Mesendoderm (in vitro differentiated cells): ENCODE measurements at regions not wholly inside any gene's neighbourhood (a gene's known extent, or its start where the extent isn't known, plus 50 kb on each side); places are given as distances from the start of the nearest gene placed in this dataset.

Experiments
- DNase-seq: peaks from one replicate; pipeline ENCODE4 v3.0.0; 2013
- H2AK5ac ChIP-seq: 2 replicates; pipeline ENCODE4 v1.6.1; 2013; ENCODE audit warnings: low read length, inconsistent platforms
- H2BK120ac ChIP-seq: 2 replicates; pipeline ENCODE4 v1.6.1; 2013; ENCODE audit warnings: low read depth, mild to moderate bottlenecking, low read length, moderate library complexity, mixed read lengths
- H2BK15ac ChIP-seq: replicated peaks from 2 replicates; pipeline ENCODE4 v1.6.1; 2013; ENCODE audit warnings: low read depth, mild to moderate bottlenecking, moderate library complexity
- H2BK5ac ChIP-seq: 2 replicates; pipeline ENCODE4 v1.6.1; 2013; ENCODE audit warnings: low read length, inconsistent platforms
- H3K18ac ChIP-seq: 2 replicates; pipeline ENCODE4 v1.6.1; 2013; ENCODE audit warnings: mild to moderate bottlenecking, low read length, mixed read lengths
- H3K23ac ChIP-seq: one replicate; pipeline ENCODE4 v1.6.1; 2013; ENCODE audit warnings: low read length
- H3K27ac ChIP-seq: 2 replicates; pipeline ENCODE4 v1.5.1; 2013; ENCODE audit warnings: low read depth, mild to moderate bottlenecking, inconsistent platforms, low read length, moderate library complexity
- H3K27me3 ChIP-seq: 2 replicates; pipeline ENCODE4 v1.6.1; 2013; ENCODE audit warnings: low read length, control low read depth, mild to moderate bottlenecking, inconsistent platforms; ENCODE audit not compliant: insufficient read depth, poor library complexity
- H3K36me3 ChIP-seq: 2 replicates; pipeline ENCODE4 v1.6.1; 2013; ENCODE audit warnings: low read length, inconsistent platforms; ENCODE audit not compliant: control insufficient read depth, insufficient read depth
- H3K4ac ChIP-seq: one replicate; pipeline ENCODE4 v1.6.1; 2013; ENCODE audit warnings: low read depth, mild to moderate bottlenecking, low read length, moderate library complexity
- H3K4me1 ChIP-seq: 2 replicates; pipeline ENCODE4 v1.6.1; 2013; ENCODE audit warnings: low read depth, low read length, inconsistent platforms; ENCODE audit not compliant: control insufficient read depth
- H3K4me2 ChIP-seq: 2 replicates; pipeline ENCODE4 v1.6.1; 2013; ENCODE audit warnings: low read length
- H3K4me3 ChIP-seq: 2 replicates; pipeline ENCODE4 v1.5.1; 2013; ENCODE audit warnings: mild to moderate bottlenecking, low read length
- H3K56ac ChIP-seq: one replicate; pipeline ENCODE4 v1.6.1; 2013; ENCODE audit warnings: low read length
- H3K79me1 ChIP-seq: 2 replicates; pipeline ENCODE4 v1.6.1; 2013; ENCODE audit warnings: low read length, inconsistent platforms
- H3K79me2 ChIP-seq: 2 replicates; pipeline ENCODE4 v1.6.1; 2013; ENCODE audit warnings: mild to moderate bottlenecking, low read length; ENCODE audit not compliant: control insufficient read depth, insufficient read depth
- H3K9ac ChIP-seq: 2 replicates; pipeline ENCODE4 v1.6.1; 2013; ENCODE audit warnings: low read length, inconsistent platforms
- H4K5ac ChIP-seq: one replicate; pipeline ENCODE4 v1.6.1; 2013; ENCODE audit warnings: low read length
- H4K8ac ChIP-seq: one replicate; pipeline ENCODE4 v1.6.1; 2013; ENCODE audit warnings: low read depth, mild to moderate bottlenecking, control low read depth, low read length, moderate library complexity
- WGBS: extraction: QIAGEN DNeasy Blood & Tissue Kit; methylation state at CpG from one replicate; pipeline ENCODE4 v1.1.7; 2013; ENCODE audit warnings: low lambda C conversion rate, missing lambda C conversion rate; ENCODE audit not compliant: insufficient coverage; ENCODE audit errors: extremely low coverage; 5-methylcytosine and 5-hydroxymethylcytosine counted together

DNA sequence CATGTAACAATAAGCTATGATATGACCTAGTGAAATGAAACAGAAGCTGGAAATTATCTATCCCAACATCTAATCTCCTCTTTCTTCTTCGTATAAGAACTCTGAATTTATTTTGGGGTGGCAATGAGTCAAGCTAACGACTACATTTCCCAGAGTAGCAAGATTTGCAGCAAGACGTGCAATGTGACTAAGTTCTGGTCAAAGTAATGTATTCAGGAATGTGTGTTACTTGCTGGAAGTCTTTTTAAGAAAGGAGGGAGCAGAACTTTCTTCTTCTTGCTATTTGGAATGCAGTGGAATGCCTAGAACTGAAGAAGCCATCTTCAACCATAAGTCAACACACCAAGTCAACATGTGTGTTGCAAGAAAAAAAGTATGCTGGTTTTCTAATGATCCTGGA is 406.6 kb upstream of the MEF2C start:
- WGBS, result no CpG with 5 or more reads among the region's 3 CpGs
- Histone ChIP-seq H3K9ac (no peak overlapping the region), H4K8ac (no peak overlapping the region), H2BK120ac (no peak overlapping the region), H3K79me1 (no peaks in the 10 kb centered on the region), H2AK5ac (no peak overlapping the region), H3K36me3 (no peaks in the 10 kb centered on the region), H3K27me3 (no peaks in the 10 kb centered on the region), H2BK5ac (no peak overlapping the region), H3K4ac (no peak overlapping the region), H3K27ac (no peak overlapping the region), H3K23ac (no peak overlapping the region), H3K18ac (no peak overlapping the region), H3K56ac (no peak overlapping the region), H3K4me2 (no peak overlapping the region), H2BK15ac (no peak overlapping the region), H4K5ac (no peak overlapping the region), H3K4me3 (no peak overlapping the region), H3K4me1 (no peaks in the 10 kb centered on the region), H3K79me2 (no peaks in the 10 kb centered on the region)
- no peak for DNase-seq

DNA sequence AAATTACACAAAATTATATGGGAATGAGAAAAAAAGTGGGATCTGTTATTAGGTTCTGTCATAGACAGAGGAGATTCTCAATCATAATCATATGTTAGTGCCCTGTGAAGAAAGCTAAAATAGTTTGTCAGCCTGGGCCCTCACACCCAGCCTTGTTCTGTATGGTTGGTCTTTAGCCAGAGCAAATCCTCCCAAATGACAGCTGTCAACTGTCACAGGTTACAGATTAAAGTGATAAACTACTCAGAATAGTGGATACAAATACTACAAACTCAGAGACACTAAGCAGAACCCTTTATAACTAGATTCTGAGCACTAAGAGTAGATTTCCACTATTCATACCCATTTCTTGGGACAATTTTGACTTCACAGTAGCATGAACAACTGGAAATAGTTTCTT is 405.0 kb upstream of the MEF2C start:
- Histone ChIP-seq H3K79me1 (no peaks in the 10 kb centered on the region), H3K4me3 (no peak overlapping the region), H2BK5ac (no peak overlapping the region), H3K27ac (no peak overlapping the region), H3K27me3 (no peaks in the 10 kb centered on the region), H2BK15ac (no peak overlapping the region), H3K79me2 (no peaks in the 10 kb centered on the region), H3K56ac (no peak overlapping the region), H3K4me1 (no peaks in the 10 kb centered on the region), H3K18ac (no peak overlapping the region), H4K5ac (no peak overlapping the region), H4K8ac (no peak overlapping the region), H2AK5ac (no peak overlapping the region), H3K4me2 (no peak overlapping the region), H3K36me3 (no peaks in the 10 kb centered on the region), H3K9ac (no peak overlapping the region), H3K4ac (no peak overlapping the region), H2BK120ac (no peak overlapping the region), H3K23ac (no peak overlapping the region)
- no peak for DNase-seq

DNA sequence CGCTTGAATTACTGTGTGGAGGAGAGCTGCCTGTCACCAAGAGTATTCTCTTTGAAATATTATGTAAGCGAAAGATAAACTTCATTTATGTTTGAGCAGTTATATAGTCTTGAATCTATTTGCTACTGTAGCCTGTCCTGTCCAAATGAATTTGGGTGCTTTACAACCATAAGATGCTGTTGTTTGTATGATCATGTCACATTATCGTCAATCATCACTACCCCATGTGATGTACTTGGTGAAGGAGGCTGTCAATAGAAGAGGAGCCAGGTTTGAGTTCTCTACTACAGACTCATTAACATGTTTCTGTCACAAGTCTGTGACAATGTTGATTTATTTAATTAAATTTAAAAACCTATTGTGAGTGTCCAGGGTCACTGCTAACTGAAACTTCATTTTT is 403.3 kb upstream of the MEF2C start:
- no peak overlapping the region for H4K5ac ChIP-seq
- no CpG with 5 or more reads among the region's 3 CpGs for WGBS
- no peak overlapping the region for H3K27ac ChIP-seq
- H3K56ac ChIP-seq, result no peak overlapping the region
- no peak overlapping the region for H2BK15ac ChIP-seq
- H3K36me3 ChIP-seq, result no peaks in the 10 kb centered on the region
- no peaks in the 10 kb centered on the region for H3K27me3 ChIP-seq
- no peak overlapping the region for H3K4me3 ChIP-seq
- no peaks in the 10 kb centered on the region for H3K79me1 ChIP-seq
- no peak overlapping the region for H2AK5ac ChIP-seq
- H3K9ac ChIP-seq, result no peak overlapping the region
- no peaks in the 10 kb centered on the region for H3K4me1 ChIP-seq
- H3K23ac ChIP-seq, result no peak overlapping the region
- H3K18ac ChIP-seq, result no peak overlapping the region
- H3K4me2 ChIP-seq, result no peak overlapping the region
- H3K4ac ChIP-seq, result no peak overlapping the region
- no peak for DNase-seq
- H3K79me2 ChIP-seq, result no peaks in the 10 kb centered on the region
- no peak overlapping the region for H2BK120ac ChIP-seq
- no peak overlapping the region for H2BK5ac ChIP-seq
- no peak overlapping the region for H4K8ac ChIP-seq

DNA sequence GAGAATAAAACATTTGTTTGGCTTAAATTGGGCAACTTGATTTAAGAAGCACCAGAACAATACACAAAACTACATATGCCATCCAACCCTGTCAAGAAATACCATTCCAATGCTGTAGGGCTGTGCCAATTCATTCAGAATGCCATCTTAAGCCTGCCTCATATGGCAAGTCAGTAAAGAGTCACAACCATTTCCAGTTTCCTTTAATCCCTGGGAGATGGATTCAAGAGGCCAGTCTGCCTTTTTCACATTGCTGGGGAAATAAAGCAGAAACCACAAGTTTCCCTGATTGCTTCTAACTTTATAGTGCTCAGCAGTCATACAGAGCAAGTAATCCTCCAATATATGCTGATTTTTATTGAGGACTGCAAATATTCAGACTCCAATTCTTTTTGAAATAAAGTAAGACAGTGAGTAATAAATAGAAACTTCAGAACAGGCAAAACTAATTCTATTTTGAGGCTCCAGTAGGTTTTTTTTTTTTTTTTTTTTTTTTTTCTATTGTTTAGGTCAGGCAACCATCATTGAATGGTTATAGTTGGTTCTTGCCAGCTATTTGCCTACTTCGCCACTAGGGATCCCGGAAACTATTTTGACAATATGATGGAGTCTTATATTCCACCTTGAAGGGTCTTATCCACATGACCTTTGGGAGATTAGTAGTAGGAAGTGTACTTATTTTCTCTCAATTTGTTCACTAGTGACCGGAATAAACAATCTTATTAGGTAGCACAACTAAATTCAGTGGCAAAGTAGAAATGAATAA is 400.9 kb upstream of the MEF2C start:
- H3K4me3 ChIP-seq, result no peak overlapping the region
- no peak overlapping the region for H2BK5ac ChIP-seq
- H3K56ac ChIP-seq, result no peak overlapping the region
- no peaks in the 10 kb centered on the region for H3K27me3 ChIP-seq
- no peak overlapping the region for H3K27ac ChIP-seq
- no peak overlapping the region for H3K4me2 ChIP-seq
- H3K9ac ChIP-seq, result no peak overlapping the region
- H3K4me1 ChIP-seq, result no peaks in the 10 kb centered on the region
- H4K5ac ChIP-seq, result no peak overlapping the region
- no peaks in the 10 kb centered on the region for H3K36me3 ChIP-seq
- no peak overlapping the region for H3K23ac ChIP-seq
- H4K8ac ChIP-seq, result no peak overlapping the region
- H3K79me1 ChIP-seq, result no peaks in the 10 kb centered on the region
- H3K18ac ChIP-seq, result no peak overlapping the region
- no CpG with 5 or more reads among the region's 3 CpGs for WGBS
- no peak overlapping the region for H3K4ac ChIP-seq
- H2BK15ac ChIP-seq, result no peak overlapping the region
- no peak overlapping the region for H2AK5ac ChIP-seq
- H3K79me2 ChIP-seq, result no peaks in the 10 kb centered on the region
- H2BK120ac ChIP-seq, result no peak overlapping the region
- peak; percentile 9 for DNase-seq

DNA sequence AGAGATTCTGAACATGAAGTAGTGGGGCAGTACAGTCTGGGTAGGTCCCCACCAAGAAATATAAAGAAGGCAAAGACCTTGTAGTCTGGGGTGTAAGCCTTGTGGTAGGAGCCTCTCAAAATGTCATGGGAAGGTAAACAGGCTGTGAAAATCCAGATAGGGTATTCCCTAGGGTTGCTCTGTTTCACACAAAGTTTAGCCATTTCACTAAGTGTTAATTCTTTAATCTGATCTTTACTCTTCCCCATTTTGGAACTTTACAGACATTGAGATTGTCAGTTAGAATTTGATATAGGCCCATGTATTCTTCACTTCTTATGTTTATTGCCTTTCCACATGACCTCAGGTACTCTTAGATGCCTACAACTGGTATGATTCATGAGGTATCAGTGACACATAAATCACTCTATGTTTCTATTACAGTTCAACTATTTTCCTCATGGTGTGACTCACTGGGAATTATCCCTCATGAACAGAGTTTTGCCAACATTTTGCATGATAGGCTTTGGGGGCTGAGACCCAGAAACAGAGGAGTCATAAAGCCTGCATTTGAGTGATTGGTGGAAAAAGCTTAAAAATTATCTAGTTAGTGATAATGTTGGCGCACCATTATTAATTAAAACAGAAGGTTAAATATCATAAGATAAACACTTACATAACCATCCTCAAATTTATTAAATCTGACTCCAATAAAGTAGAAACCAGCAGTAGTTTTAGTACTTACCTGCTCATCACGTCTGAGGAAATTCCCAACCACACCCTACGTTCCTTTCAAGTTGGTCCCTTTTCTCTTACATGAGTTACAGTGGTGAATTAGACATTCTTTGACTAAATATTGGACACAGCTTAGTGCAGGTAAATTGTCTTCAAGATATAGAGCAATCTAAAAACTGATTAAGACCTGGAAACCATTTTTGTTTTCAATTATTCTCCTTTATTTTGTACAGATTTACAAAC is 399.8 kb upstream of the MEF2C start:
- H3K23ac ChIP-seq, result no peak overlapping the region
- no peak overlapping the region for H4K5ac ChIP-seq
- WGBS, result no CpG with 5 or more reads among the region's 3 CpGs
- H2BK5ac ChIP-seq, result no peak overlapping the region
- no peak overlapping the region for H3K4me2 ChIP-seq
- no peaks in the 10 kb centered on the region for H3K79me2 ChIP-seq
- no peak overlapping the region for H3K18ac ChIP-seq
- no peak for DNase-seq
- no peaks in the 10 kb centered on the region for H3K79me1 ChIP-seq
- H3K56ac ChIP-seq, result no peak overlapping the region
- no peak overlapping the region for H3K27ac ChIP-seq
- no peak overlapping the region for H2BK15ac ChIP-seq
- H2BK120ac ChIP-seq, result no peak overlapping the region
- no peaks in the 10 kb centered on the region for H3K27me3 ChIP-seq
- H2AK5ac ChIP-seq, result no peak overlapping the region
- H3K9ac ChIP-seq, result no peak overlapping the region
- H3K4me1 ChIP-seq, result no peaks in the 10 kb centered on the region
- no peak overlapping the region for H3K4ac ChIP-seq
- H3K4me3 ChIP-seq, result no peak overlapping the region
- no peaks in the 10 kb centered on the region for H3K36me3 ChIP-seq
- H4K8ac ChIP-seq, result no peak overlapping the region
